ENCODE measurements at regions not wholly inside any gene's neighbourhood (a gene's known extent, or its start where the extent isn't known, plus 50 kb on each side); places are given as distances from the start of the nearest gene placed in this dataset.

GRCh38 chr16:7137560-7138330, 194.9 kb upstream of the RBFOX1 start:
- TF ChIP-seq CTCF (IDR thresholded peaks at IDR 0.05), result no peak
- DNase-seq (ENCODE audit: low spot score) (no peak), ATAC-seq (ENCODE audit: low FRiP score) (no peak)

- ATAC-seq (ENCODE audit: low FRiP score), result no peak
- TF ChIP-seq CTCF (IDR thresholded peaks at IDR 0.05), result no peak
- DNase-seq (ENCODE audit: low spot score), result no peak
These were observed 200.2 kb upstream of the RBFOX1 start for GRCh38 chr16:7132465-7132864.

- no peak for TF ChIP-seq CTCF (IDR thresholded peaks at IDR 0.05)
- no peak for ATAC-seq (ENCODE audit: low FRiP score)
- DNase-seq (ENCODE audit: low spot score), result no peak
These were observed 207.9 kb upstream of the RBFOX1 start for GRCh38 chr16:7124701-7125100.

- no peak for DNase-seq (ENCODE audit: low spot score)
- TF ChIP-seq CTCF (IDR thresholded peaks at IDR 0.05), result no peak
- ATAC-seq (ENCODE audit: low FRiP score), result no peak
These were observed 208.4 kb upstream of the RBFOX1 start for GRCh38 chr16:7124242-7124641.

- ATAC-seq (ENCODE audit: low FRiP score) (no peak), DNase-seq (ENCODE audit: low spot score) (no peak)
- TF ChIP-seq CTCF (IDR thresholded peaks at IDR 0.05), result no peak
These were observed 215.9 kb upstream of the RBFOX1 start for GRCh38 chr16:7116734-7117133.

GRCh38 chr16:7115898-7116297, 216.7 kb upstream of the RBFOX1 start:
- ATAC-seq (ENCODE audit: low FRiP score), result no peak
- no peak for TF ChIP-seq CTCF (IDR thresholded peaks at IDR 0.05)

GRCh38 chr16:7113949-7114348, 218.7 kb upstream of the RBFOX1 start:
- no peak for ATAC-seq (ENCODE audit: low FRiP score)
- TF ChIP-seq CTCF (IDR thresholded peaks at IDR 0.05), result no peak
- DNase-seq (ENCODE audit: low spot score), result no peak

More at GRCh38 chr16:7115898-7116297, 216.7 kb upstream of the RBFOX1 start:
- no peak for DNase-seq (ENCODE audit: low spot score)
